GM12891 (cell line): ENCODE measurements at regions not wholly inside any gene's neighbourhood (a gene's known extent, or its start where the extent isn't known, plus 50 kb on each side); places are given as distances from the start of the nearest gene placed in this dataset.
"Not testable (repeated sequence)": the region's sequence is repeated elsewhere in the genome, so short reads cannot be mapped to it uniquely, and the experiment has no call there.

Source experiments
- DNase-seq: peaks from one replicate; pipeline ENCODE4 v3.0.0; 2011; ENCODE audit warnings: low spot score; ENCODE audit not compliant: insufficient read length
- FAIRE-seq: peaks from 2 replicates; lab custom pipeline; 2011; peaks lifted over from hg19 to GRCh38; lab: Jason Lieb, UNC
- PAX5 ChIP-seq: IDR thresholded peaks from 2 replicates; pipeline ENCODE4 v1.6.1; 2011; ENCODE audit warnings: low read length, moderate library complexity, mild to moderate bottlenecking; ENCODE audit not compliant: insufficient read depth, severe bottlenecking
- POLR2A ChIP-seq: IDR thresholded peaks from 2 replicates; pipeline ENCODE4 v1.6.1; 2011; ENCODE audit warnings: low read depth, low read length, control low read depth
- POLR2AphosphoS5 ChIP-seq: IDR thresholded peaks from 2 replicates; pipeline ENCODE4 v1.6.1; 2011; ENCODE audit warnings: low read depth, low read length, control low read depth
- POU2F2 ChIP-seq: IDR thresholded peaks from 2 replicates; pipeline ENCODE4 v1.6.1; 2011; ENCODE audit warnings: low read depth, mild to moderate bottlenecking, control low read depth, low read length, moderate library complexity
- SPI1 ChIP-seq: IDR thresholded peaks from 2 replicates; pipeline ENCODE4 v1.6.1; 2011; ENCODE audit warnings: low read depth, low read length, control low read depth
- TAF1 ChIP-seq: IDR thresholded peaks from 2 replicates; pipeline ENCODE4 v1.6.1; 2011; ENCODE audit warnings: low read depth, low read length, control low read depth

DNA sequence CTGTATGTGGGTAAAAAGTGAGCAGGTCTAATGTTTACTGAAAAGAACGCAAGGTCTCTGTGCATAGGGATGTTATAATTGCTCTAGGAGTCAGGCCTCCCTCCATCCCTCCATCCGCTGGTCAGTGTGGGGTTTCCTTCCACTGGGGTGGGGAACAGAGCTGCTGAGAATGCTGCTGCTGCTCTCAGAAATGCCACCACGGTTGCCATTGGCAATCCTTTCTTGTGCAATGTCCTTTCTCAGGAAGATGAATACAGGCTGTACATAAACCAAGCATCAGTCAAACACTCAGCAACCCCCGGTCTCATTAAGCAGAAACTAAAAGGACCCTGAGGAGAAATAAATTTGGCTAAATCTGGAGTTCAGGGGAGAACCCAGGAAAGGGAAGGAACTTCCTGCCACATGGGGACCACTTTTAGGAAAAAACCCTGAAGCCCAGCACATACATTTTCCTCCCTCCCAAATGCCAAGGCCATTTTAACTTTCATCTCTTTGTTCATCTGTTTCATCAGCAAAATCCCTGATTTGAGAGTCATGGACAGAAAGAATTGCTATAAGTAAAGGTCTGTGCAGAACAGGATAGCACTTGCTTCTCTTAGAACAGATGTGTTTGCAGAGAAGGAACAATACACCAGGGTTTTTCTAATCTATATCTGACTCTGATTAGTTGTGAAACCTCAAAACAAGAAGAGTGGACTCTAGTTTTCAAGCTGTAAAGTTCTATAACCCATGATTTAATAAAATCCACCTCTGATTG is 70.4 kb upstream of the SLC1A3 start:
- DNase-seq (no peak), FAIRE-seq (no peak)
- no peak for TF ChIP-seq SPI1
- no peak for TF ChIP-seq POLR2AphosphoS5
- TF ChIP-seq TAF1: no peak
- TF ChIP-seq PAX5: no peak
- TF ChIP-seq POU2F2: no peak
- no peak for TF ChIP-seq POLR2A

DNA sequence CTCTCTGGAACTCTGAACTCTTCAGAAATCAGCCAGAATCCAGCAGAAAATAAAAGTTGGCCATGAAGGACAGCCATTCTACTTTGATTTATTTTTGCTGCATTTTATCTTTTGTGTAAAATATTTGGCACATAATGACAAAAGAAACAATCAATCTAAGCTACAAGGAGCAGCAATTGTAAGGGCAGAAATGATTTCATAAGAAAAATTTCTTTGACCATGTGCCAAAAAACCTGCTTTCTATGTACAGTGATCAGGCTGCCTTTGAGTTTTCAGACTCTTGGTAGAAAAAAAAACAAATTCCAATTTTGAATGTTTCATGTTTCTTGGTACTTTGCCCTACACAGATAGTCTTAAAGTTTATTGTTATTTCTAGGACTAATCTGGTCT is 69.8 kb upstream of the SLC1A3 start:
- DNase-seq (no peak), FAIRE-seq (no peak)
- no peak for TF ChIP-seq TAF1
- TF ChIP-seq POLR2AphosphoS5: no peak
- no peak for TF ChIP-seq PAX5
- no peak for TF ChIP-seq POU2F2
- no peak for TF ChIP-seq POLR2A
- TF ChIP-seq SPI1: no peak

DNA sequence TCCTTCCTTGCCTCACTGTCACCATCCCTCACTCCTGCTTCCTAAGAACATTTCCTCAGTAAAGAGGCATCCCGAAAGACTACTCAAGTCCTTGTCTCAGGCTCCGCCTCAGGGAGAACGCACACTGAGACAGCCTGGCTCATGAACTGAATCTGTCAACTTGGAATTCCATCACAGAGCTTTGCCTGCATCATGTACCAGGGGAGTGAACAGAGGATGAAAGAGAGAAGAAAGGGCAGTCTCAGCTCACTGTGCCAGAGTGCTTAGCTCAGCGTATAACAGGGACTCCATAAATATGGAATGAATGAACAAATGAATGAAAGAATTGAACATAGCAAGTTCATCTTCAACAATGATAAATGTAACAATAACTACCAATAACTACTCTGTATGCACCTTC is 68.7 kb upstream of the SLC1A3 start:
- no peak for TF ChIP-seq PAX5
- no peak for TF ChIP-seq POU2F2
- TF ChIP-seq POLR2AphosphoS5: no peak
- no peak for TF ChIP-seq POLR2A
- TF ChIP-seq SPI1: no peak
- no peak for TF ChIP-seq TAF1
- no peak for FAIRE-seq
- DNase-seq: no peak

DNA sequence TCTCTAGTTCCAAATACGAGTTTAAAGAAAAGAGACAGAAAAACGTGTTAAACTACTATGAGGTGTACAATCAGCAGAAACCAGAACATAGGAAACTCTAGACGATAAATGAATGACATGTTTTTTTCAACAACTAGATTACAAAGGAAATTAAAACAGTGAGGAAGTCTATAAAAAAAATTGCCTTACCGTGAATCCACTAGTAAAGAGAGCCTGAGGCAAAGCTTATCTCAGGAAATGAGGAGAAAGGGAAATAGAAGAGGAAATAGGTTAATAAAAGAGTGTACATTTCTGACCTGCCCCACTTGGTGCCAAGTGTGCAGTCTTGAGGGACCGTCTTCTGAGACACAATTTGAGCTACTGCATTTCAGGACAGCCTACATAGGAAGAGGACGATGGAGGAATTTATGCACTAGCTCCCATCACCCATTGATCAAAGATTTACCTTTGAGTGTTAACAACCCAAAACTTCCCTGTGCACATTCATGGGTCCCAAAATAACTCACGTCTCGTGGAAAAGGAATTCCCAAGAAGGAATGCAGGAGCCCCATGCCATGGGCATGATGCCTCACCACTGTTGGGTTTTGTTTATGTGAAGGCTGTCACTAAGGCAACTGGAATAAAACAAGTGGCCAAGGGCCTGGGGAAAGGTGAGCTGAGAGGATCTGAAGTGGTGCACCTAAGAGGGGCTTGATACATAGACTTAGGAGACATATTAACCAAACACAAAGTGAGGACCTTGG is 53.6 kb upstream of the SLC1A3 start:
- DNase-seq (no peak), FAIRE-seq (no peak)
- no peak for TF ChIP-seq POU2F2
- no peak for TF ChIP-seq PAX5
- no peak for TF ChIP-seq POLR2AphosphoS5
- TF ChIP-seq SPI1: no peak
- TF ChIP-seq TAF1: no peak
- no peak for TF ChIP-seq POLR2A

DNA sequence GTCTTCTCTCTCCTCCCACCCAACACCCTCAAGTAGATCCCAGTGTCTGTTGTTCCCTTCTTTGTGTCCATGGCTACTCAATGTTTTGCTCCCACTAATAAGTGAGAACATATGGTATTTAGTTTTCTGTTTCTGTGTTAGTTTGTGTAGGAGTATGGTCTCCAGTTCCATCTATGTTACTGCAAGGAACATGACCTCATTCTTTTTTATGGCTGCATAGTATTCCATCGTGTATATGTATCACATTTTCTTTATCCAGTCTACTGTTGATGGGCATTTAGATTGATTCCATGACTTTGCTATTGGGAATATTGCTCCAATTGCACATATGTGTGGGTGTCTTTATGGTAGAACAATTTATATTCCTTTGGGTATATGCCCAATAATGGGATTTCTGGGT is 51.4 kb upstream of the SLC1A3 start:
- not testable (repeated sequence) for DNase-seq, FAIRE-seq
